Suprapubic skin (tissue), 4 donors: ENCODE measurements at regions not wholly inside any gene's neighbourhood (a gene's known extent, or its start where the extent isn't known, plus 50 kb on each side); places are given as distances from the start of the nearest gene placed in this dataset.

Experiments
- CTCF ChIP-seq, 2 donors: fragments of 200-600 bp in 1 of 2; fragments of 450-650 bp in 1 of 2; sonication (generic) in 1 of 2; IDR thresholded peaks; one replicate each; pipeline ENCODE4 v1.5.1; 2016 to 2019; ENCODE audit warnings: antibody characterized with exemption in 2 of 2, mild to moderate bottlenecking in 1 of 2, moderate library complexity in 1 of 2
- EP300 ChIP-seq: sonication (generic); formaldehyde crosslinking; IDR thresholded peaks from one replicate; pipeline ENCODE4 v1.6.1; 2017; ENCODE audit warnings: antibody characterized with exemption
- POLR2A ChIP-seq, 2 donors: fragments of 450-650 bp; IDR thresholded peaks; one replicate each; pipeline ENCODE4 v1.6.1; 2017; ENCODE audit warnings: antibody characterized with exemption in 2 of 2, mild to moderate bottlenecking in 2 of 2, moderate library complexity in 2 of 2
- POLR2AphosphoS5 ChIP-seq, 3 donors: sonication (generic); formaldehyde crosslinking; IDR thresholded peaks; one replicate each; pipeline ENCODE4 v1.6.1; 2017; ENCODE audit warnings: antibody characterized with exemption in 3 of 3

- no peak for TF ChIP-seq CTCF (IDR thresholded peaks at IDR 0.05)
- TF ChIP-seq POLR2A (IDR thresholded peaks at IDR 0.05) = no peak
- TF ChIP-seq EP300 = no peak
- TF ChIP-seq POLR2AphosphoS5 (IDR thresholded peaks at IDR 0.05) = no peak
Measured at GRCh38 chr17:72258711-72259110, 137.9 kb downstream of the SOX9 start.
